HepG2 (cell line): ENCODE measurements at regions not wholly inside any gene's neighbourhood (a gene's known extent, or its start where the extent isn't known, plus 50 kb on each side); places are given as distances from the start of the nearest gene placed in this dataset.

Experiments used
- DMTF1 ChIP-seq: sonication (generic); formaldehyde crosslinking; IDR thresholded peaks from 2 replicates; pipeline ENCODE4 v1.4.0; 2020; ENCODE audit warnings: mild to moderate bottlenecking, missing genetic modification reagents
- FOXA3 ChIP-seq: IDR thresholded peaks from 2 replicates; pipeline ENCODE4 v1.6.1; 2016; ENCODE audit warnings: missing genetic modification reagents, missing compliant biosample characterization
- HOXD1 ChIP-seq: sonication (generic); formaldehyde crosslinking; IDR thresholded peaks from 2 replicates; pipeline ENCODE4 v1.5.0; 2020; ENCODE audit warnings: missing genetic modification reagents
- MED1 ChIP-seq: sonication (generic); formaldehyde crosslinking; IDR thresholded peaks from 2 replicates; pipeline ENCODE4 v1.4.0; 2020; ENCODE audit warnings: missing genetic modification reagents
- MYC ChIP-seq: sonication (generic); formaldehyde crosslinking; IDR thresholded peaks from 2 replicates; pipeline ENCODE4 v1.9.0; 2021; ENCODE audit warnings: missing genetic modification reagents, borderline replicate concordance
- TAF15 ChIP-seq: fragments of 200-400 bp; formaldehyde crosslinking; IDR thresholded peaks from one replicate; pipeline ENCODE4 v1.6.1; 2018; ENCODE audit warnings: mild to moderate bottlenecking, low read depth, low read length; ENCODE audit not compliant: poor library complexity, severe bottlenecking
- ZFP82 ChIP-seq: sonication (generic); formaldehyde crosslinking; IDR thresholded peaks from 2 replicates; pipeline ENCODE4 v1.5.1; 2020; ENCODE audit warnings: mild to moderate bottlenecking, missing genetic modification reagents, borderline replicate concordance
- ZKSCAN8 ChIP-seq: IDR thresholded peaks from 2 replicates; pipeline ENCODE4 v1.6.1; 2016; ENCODE audit warnings: borderline replicate concordance, missing genetic modification reagents, missing compliant biosample characterization
- ZNF687 ChIP-seq: sonication (generic); formaldehyde crosslinking; IDR thresholded peaks from 2 replicates; pipeline ENCODE4 v1.5.1; 2020; ENCODE audit warnings: mild to moderate bottlenecking, missing genetic modification reagents, moderate library complexity
- TF ChIP-seq, protein P1 (sequence below), 2 experiments: sonication (generic) in 1 of 2; formaldehyde crosslinking in 1 of 2; IDR thresholded peaks; 2 replicates each; pipeline versions ENCODE4 v1.5.1 to v1.6.1; 2011 to 2020; ENCODE audit warnings: borderline replicate concordance in 1 of 2, low read depth in 1 of 2, low read length in 1 of 2, mild to moderate bottlenecking in 1 of 2, missing genetic modification reagents in 1 of 2, moderate library complexity in 1 of 2
- TF ChIP-seq, protein P2 (sequence below): sonication (generic); formaldehyde crosslinking; IDR thresholded peaks from 2 replicates; pipeline ENCODE4 v1.4.0; 2020; ENCODE audit warnings: missing genetic modification reagents
- TF ChIP-seq, protein P3 (sequence below): sonication (generic); formaldehyde crosslinking; IDR thresholded peaks from 2 replicates; pipeline ENCODE4 v1.4.0; 2020; ENCODE audit warnings: mild to moderate bottlenecking, missing genetic modification reagents

DNA sequence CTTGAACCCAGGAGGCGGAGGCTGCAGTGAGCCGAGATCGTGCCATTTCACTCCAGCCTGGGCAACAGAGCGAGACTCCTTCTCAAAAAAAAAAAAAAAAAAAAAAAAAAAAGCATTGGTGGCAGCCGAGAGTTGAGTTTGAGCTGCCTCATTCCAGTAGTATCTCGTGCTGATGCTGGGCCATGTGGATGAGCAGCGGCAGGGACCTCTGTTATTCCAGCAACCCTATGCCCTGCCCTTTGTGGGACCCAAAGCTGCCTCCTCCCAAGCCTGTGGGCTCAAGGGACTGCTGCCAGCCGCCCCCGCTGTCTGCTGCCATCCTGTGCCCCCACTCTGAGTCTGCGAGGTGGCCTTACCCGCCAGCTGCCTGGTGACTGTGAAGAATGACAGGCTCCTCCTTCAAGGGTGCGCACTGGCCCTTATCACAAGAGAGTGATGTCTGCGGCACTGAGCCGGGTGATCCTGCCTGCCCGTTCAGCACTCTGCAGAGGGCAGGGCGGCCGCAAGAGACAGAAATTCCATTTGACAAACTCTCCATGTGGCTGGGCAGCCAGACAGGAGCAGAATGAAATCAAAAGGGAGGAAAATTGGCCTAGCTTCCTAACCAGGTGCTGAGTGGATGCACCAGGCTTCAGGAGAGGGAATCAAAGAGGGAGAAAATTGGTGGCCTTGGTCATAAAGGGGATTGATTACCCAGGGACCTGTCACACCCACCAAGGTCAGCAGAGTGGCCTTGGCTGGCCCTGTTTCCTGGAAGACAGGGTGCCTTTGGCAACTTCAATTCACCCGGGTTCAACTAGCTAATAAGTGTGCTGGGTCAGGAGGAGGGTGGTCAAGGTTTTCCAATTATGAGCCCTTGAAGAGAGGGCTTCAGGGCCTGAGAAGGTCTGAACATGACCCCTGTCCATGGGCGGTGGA, 65.3 kb upstream of the ZMIZ1 start (continued):
- TF ChIP-seq DMTF1 (CRISPR knock-in tag) (no peak), TAF15 (no peak), ZKSCAN8 (CRISPR knock-in tag) (no peak), ZFP82 (CRISPR knock-in tag) (no peak), MED1 (CRISPR knock-in tag) (peak; percentile 42; the same call in 1 of the 2 replicates), ZNF687 (CRISPR knock-in tag) (peak; percentile 23; the same call in 1 of the 2 replicates), FOXA3 (CRISPR knock-in tag) (peak; percentile 16; the same call in 1 of the 2 replicates), MYC (peak; percentile 28; the same call in 1 of the 2 replicates), HOXD1 (CRISPR knock-in tag) (no peak)
- TF ChIP-seq, protein P1, sequence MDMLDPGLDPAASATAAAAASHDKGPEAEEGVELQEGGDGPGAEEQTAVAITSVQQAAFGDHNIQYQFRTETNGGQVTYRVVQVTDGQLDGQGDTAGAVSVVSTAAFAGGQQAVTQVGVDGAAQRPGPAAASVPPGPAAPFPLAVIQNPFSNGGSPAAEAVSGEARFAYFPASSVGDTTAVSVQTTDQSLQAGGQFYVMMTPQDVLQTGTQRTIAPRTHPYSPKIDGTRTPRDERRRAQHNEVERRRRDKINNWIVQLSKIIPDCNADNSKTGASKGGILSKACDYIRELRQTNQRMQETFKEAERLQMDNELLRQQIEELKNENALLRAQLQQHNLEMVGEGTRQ (IDR thresholded peaks at IDR 0.05; ENCODE audit: low read depth, low read length): no peak
- TF ChIP-seq, protein P1 (CRISPR knock-in tag; IDR thresholded peaks at IDR 0.05; ENCODE audit: borderline replicate concordance): no peak
- TF ChIP-seq, protein P2, sequence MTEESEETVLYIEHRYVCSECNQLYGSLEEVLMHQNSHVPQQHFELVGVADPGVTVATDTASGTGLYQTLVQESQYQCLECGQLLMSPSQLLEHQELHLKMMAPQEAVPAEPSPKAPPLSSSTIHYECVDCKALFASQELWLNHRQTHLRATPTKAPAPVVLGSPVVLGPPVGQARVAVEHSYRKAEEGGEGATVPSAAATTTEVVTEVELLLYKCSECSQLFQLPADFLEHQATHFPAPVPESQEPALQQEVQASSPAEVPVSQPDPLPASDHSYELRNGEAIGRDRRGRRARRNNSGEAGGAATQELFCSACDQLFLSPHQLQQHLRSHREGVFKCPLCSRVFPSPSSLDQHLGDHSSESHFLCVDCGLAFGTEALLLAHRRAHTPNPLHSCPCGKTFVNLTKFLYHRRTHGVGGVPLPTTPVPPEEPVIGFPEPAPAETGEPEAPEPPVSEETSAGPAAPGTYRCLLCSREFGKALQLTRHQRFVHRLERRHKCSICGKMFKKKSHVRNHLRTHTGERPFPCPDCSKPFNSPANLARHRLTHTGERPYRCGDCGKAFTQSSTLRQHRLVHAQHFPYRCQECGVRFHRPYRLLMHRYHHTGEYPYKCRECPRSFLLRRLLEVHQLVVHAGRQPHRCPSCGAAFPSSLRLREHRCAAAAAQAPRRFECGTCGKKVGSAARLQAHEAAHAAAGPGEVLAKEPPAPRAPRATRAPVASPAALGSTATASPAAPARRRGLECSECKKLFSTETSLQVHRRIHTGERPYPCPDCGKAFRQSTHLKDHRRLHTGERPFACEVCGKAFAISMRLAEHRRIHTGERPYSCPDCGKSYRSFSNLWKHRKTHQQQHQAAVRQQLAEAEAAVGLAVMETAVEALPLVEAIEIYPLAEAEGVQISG (CRISPR knock-in tag): peak; percentile 30; the same call in 1 of the 2 replicates
- TF ChIP-seq, protein P3, sequence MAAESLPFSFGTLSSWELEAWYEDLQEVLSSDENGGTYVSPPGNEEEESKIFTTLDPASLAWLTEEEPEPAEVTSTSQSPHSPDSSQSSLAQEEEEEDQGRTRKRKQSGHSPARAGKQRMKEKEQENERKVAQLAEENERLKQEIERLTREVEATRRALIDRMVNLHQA (CRISPR knock-in tag): no peak
